Neural cell (in vitro differentiated cells): ENCODE measurements at regions not wholly inside any gene's neighbourhood (a gene's known extent, or its start where the extent isn't known, plus 50 kb on each side); places are given as distances from the start of the nearest gene placed in this dataset.

ENCODE experiments used
- POLR2AphosphoS5 ChIP-seq: IDR thresholded peaks from 2 replicates; pipeline ENCODE4 v1.6.1; 2012
- TAF1 ChIP-seq: IDR thresholded peaks from 2 replicates; pipeline ENCODE4 v1.6.1; 2012; ENCODE audit warnings: low read depth
- TF ChIP-seq, protein P1 (sequence below): fragments of 450-650 bp; IDR thresholded peaks from 2 replicates; pipeline ENCODE4 v1.5.1; 2014; ENCODE audit warnings: antibody characterized with exemption, mild to moderate bottlenecking, moderate library complexity; ENCODE audit not compliant: poor library complexity, severe bottlenecking

DNA sequence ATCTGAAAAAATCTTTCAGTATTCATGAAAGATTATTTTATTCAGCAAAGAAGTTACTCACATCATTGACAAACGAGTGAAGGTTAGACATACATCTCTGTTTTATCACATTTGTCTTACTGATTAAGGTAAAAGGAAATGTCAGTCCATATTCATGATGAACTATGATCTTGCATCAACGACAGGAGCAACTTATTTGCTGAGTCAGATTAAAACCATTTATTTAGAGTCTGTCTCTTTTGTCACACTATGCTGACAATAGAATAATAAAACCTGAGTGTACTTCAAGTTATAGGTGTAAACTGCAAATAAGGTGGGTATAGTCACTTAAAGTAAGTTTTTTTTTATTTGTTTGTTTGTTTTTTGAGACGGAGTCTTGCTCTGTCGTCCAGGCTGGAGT, 216.5 kb upstream of the SEMA3C start:
- TF ChIP-seq, protein P1, sequence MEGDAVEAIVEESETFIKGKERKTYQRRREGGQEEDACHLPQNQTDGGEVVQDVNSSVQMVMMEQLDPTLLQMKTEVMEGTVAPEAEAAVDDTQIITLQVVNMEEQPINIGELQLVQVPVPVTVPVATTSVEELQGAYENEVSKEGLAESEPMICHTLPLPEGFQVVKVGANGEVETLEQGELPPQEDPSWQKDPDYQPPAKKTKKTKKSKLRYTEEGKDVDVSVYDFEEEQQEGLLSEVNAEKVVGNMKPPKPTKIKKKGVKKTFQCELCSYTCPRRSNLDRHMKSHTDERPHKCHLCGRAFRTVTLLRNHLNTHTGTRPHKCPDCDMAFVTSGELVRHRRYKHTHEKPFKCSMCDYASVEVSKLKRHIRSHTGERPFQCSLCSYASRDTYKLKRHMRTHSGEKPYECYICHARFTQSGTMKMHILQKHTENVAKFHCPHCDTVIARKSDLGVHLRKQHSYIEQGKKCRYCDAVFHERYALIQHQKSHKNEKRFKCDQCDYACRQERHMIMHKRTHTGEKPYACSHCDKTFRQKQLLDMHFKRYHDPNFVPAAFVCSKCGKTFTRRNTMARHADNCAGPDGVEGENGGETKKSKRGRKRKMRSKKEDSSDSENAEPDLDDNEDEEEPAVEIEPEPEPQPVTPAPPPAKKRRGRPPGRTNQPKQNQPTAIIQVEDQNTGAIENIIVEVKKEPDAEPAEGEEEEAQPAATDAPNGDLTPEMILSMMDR: no peak
- TF ChIP-seq POLR2AphosphoS5: no peak
- no peak for TF ChIP-seq TAF1
